ENCODE measurements at regions not wholly inside any gene's neighbourhood (a gene's known extent, or its start where the extent isn't known, plus 50 kb on each side); places are given as distances from the start of the nearest gene placed in this dataset.

- DNase-seq, result no peak
Observed at GRCh38 chr5:92795633-92796032, 785.4 kb downstream of the NR2F1-AS1 start.

GRCh38 chr5:92780057-92780456, 801.0 kb downstream of the NR2F1-AS1 start:
- DNase-seq, result no peak

- no peak for DNase-seq
Observed at GRCh38 chr5:92779536-92779935, 801.5 kb downstream of the NR2F1-AS1 start.

- DNase-seq, result no peak
Observed at GRCh38 chr5:92778261-92778660, 802.8 kb downstream of the NR2F1-AS1 start.

GRCh38 chr5:92777421-92777820, 803.6 kb downstream of the NR2F1-AS1 start:
- no peak for DNase-seq

GRCh38 chr5:92775711-92776615, 805.1 kb downstream of the NR2F1-AS1 start:
- DNase-seq, result no peak

- no peak for DNase-seq
Observed at GRCh38 chr5:92769978-92770377, 811.0 kb downstream of the NR2F1-AS1 start.

GRCh38 chr5:92761585-92761984, 819.4 kb downstream of the NR2F1-AS1 start:
- DNase-seq, result no peak

- DNase-seq, result no peak
Observed at GRCh38 chr5:92760550-92760949, 820.5 kb downstream of the NR2F1-AS1 start.

GRCh38 chr5:92758552-92758951, 822.5 kb downstream of the NR2F1-AS1 start:
- no peak for DNase-seq

GRCh38 chr5:92749943-92750342, 831.1 kb downstream of the NR2F1-AS1 start:
- no peak for DNase-seq

GRCh38 chr5:92748072-92748676, 832.8 kb downstream of the NR2F1-AS1 start:
- DNase-seq, result no peak

GRCh38 chr5:92741906-92742305, 839.1 kb downstream of the NR2F1-AS1 start:
- no peak for DNase-seq

GRCh38 chr5:92734211-92734940, 846.6 kb downstream of the NR2F1-AS1 start:
- DNase-seq, result no peak

- DNase-seq, result no peak
Observed at GRCh38 chr5:92730486-92730885, 850.5 kb downstream of the NR2F1-AS1 start.

GRCh38 chr5:92729088-92729487, 851.9 kb downstream of the NR2F1-AS1 start:
- DNase-seq, result no peak

- DNase-seq, result peak; percentile 41
Observed at GRCh38 chr5:92715946-92716520, 865.0 kb downstream of the NR2F1-AS1 start.

- no peak for DNase-seq
Observed at GRCh38 chr5:92713826-92714225, 867.2 kb downstream of the NR2F1-AS1 start.

GRCh38 chr5:92713335-92713743, 867.7 kb downstream of the NR2F1-AS1 start:
- no peak for DNase-seq

GRCh38 chr5:92711956-92712355, 869.1 kb downstream of the NR2F1-AS1 start:
- no peak for DNase-seq

- no peak for DNase-seq
Observed at GRCh38 chr5:92704590-92704989, 876.4 kb downstream of the NR2F1-AS1 start.

GRCh38 chr5:92703976-92704375, 877.0 kb downstream of the NR2F1-AS1 start:
- DNase-seq, result no peak

Measured in renal pelvis (tissue), 1 donor.